Upper lobe of left lung (tissue), 6 donors: ENCODE measurements at regions not wholly inside any gene's neighbourhood (a gene's known extent, or its start where the extent isn't known, plus 50 kb on each side); places are given as distances from the start of the nearest gene placed in this dataset.
A peak's percentile ranks its signal among the peaks of the same experiment; 100 is the strongest.

Experiments used
- ATAC-seq, 2 donors: fragments of 200-7000 bp; cut with Tn5 transposase; one replicate each; pipeline ENCODE4 v1.9.1; 2022; ENCODE audit warnings: mild to moderate bottlenecking in 2 of 2, moderate library complexity in 2 of 2; ENCODE audit not compliant: low FRiP score in 2 of 2
- DNase-seq, 2 donors: peaks; one replicate each; pipeline ENCODE4 v3.0.0-alpha.2; 2019 to 2020
- H3K27ac ChIP-seq, 4 donors: fragments of 200-600 bp; sonication (generic); one replicate each; pipeline ENCODE4 v1.5.1; 2016 to 2019
- H3K27me3 ChIP-seq, 4 donors: fragments of 200-600 bp; sonication (generic); one replicate each; pipeline ENCODE4 v1.5.1; 2017 to 2019
- H3K36me3 ChIP-seq, 4 donors: fragments of 200-600 bp; sonication (generic); one replicate each; pipeline ENCODE4 v1.5.1; 2016 to 2019
- H3K4me1 ChIP-seq, 4 donors: fragments of 200-600 bp; sonication (generic); one replicate each; pipeline ENCODE4 v1.5.1; 2018 to 2019
- H3K4me3 ChIP-seq, 4 donors: fragments of 200-600 bp; sonication (generic); one replicate each; pipeline ENCODE4 v1.5.1; 2017 to 2019; ENCODE audit warnings: mild to moderate bottlenecking in 2 of 4, moderate library complexity in 1 of 4
- H3K9me3 ChIP-seq, 4 donors: fragments of 200-600 bp; sonication (generic); one replicate each; pipeline ENCODE4 v1.5.1; 2018 to 2019
- EP300 ChIP-seq, 4 donors: sonication (generic); formaldehyde crosslinking; IDR thresholded peaks; one replicate each; pipeline ENCODE4 v1.5.1; 2017; ENCODE audit warnings: antibody characterized with exemption in 4 of 4, control low read depth in 2 of 4
- POLR2A ChIP-seq, 4 donors: fragments of 450-650 bp; IDR thresholded peaks; one replicate each; pipeline ENCODE4 v1.5.1; 2016 to 2017; ENCODE audit warnings: antibody characterized with exemption in 4 of 4, mild to moderate bottlenecking in 2 of 4
- POLR2AphosphoS5 ChIP-seq, 2 donors: sonication (generic); formaldehyde crosslinking; IDR thresholded peaks; one replicate each; pipeline ENCODE4 v1.5.1; 2017; ENCODE audit warnings: antibody characterized with exemption in 2 of 2
- WGBS, 2 donors: methylation state at CpG; one replicate each; pipeline ENCODE4 v1.1.5; 2017 to 2018; 5-methylcytosine and 5-hydroxymethylcytosine counted together
- TF ChIP-seq, protein P1 (sequence below), 6 experiments: fragments of 450-650 bp in 4 of 6; fragments of 200-600 bp in 2 of 6; sonication (generic) in 2 of 6; IDR thresholded peaks; one replicate each; pipeline ENCODE4 v1.5.1; 2016 to 2019; ENCODE audit warnings: antibody characterized with exemption in 6 of 6
- donor health status: DM: no; HTN: no; CAD: no; lungs with moderate emphysema.
- donor health status: DM: no; HTN: yes; CAD: no; lungs with severe emphysema.

DNA sequence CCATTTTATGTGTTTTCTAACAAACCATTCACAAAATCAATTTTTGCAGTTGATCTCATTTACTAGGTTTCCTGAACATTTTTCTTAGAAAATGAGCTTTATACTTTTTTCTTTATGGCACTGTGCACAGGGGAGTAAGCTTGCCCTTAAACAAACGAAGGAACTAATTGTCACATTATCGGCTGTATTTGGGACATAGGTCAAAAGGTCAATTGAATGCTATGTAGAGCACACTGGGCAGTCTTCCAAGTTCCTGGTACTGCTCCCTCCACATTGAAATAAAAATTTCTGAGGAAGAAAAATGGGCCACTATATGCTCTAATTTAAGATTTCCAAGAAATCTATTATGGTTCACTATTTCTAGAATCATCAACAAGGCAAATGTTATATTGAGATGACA is 93.6 kb upstream of the TMEFF2 start:
- H3K9me3 ChIP-seq: no peaks in the 10 kb centered on the region
- no peak for ATAC-seq
- 5 to 15% methylated on average over 2 of the region's 2 CpGs for whole genome bisulfite sequencing, 2 donors

DNA sequence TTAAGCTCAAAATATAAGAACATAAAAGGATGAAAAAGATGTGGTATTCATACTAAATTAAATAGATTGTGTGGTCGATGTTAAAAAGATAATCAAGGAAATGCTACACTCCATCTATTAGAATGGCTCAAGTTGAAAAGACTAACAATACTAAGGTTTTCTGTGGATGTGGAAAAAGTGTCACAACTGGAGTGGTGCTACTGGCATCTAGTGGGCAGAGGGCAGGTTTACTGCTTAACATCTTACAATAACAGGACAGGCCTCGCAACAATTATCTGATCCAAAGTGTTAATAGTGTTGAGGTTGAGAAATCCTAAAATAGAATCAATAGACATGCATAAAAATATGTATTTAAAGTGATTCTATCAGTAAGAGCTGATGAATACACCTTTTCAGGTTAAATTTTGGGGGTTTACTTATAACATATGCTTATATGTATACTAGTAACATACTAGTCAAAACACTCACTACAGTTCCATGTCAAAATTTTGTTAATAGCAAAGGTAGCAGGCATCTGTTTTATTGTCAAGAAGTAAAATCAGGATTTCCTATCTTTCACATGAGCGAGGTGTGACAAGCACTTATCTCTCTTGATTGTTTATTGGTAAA is 91.5 kb upstream of the TMEFF2 start:
- no peak for DNase-seq
- Histone ChIP-seq H3K27ac (no peak overlapping the region), H3K27me3 (no peaks in the 10 kb centered on the region), H3K4me1 (no peaks in the 10 kb centered on the region), H3K36me3 (no peaks in the 10 kb centered on the region), H3K4me3 (no peak overlapping the region), H3K9me3 (no peaks in the 10 kb centered on the region)
- TF ChIP-seq EP300 (IDR thresholded peaks at IDR 0.05) (no peak), POLR2AphosphoS5 (IDR thresholded peaks at IDR 0.05) (no peak)
- TF ChIP-seq, protein P1, sequence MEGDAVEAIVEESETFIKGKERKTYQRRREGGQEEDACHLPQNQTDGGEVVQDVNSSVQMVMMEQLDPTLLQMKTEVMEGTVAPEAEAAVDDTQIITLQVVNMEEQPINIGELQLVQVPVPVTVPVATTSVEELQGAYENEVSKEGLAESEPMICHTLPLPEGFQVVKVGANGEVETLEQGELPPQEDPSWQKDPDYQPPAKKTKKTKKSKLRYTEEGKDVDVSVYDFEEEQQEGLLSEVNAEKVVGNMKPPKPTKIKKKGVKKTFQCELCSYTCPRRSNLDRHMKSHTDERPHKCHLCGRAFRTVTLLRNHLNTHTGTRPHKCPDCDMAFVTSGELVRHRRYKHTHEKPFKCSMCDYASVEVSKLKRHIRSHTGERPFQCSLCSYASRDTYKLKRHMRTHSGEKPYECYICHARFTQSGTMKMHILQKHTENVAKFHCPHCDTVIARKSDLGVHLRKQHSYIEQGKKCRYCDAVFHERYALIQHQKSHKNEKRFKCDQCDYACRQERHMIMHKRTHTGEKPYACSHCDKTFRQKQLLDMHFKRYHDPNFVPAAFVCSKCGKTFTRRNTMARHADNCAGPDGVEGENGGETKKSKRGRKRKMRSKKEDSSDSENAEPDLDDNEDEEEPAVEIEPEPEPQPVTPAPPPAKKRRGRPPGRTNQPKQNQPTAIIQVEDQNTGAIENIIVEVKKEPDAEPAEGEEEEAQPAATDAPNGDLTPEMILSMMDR (IDR thresholded peaks at IDR 0.05): peak in 2 of 6 experiments; percentile 21 to 35
- WGBS, 2 donors: 70 to 77% methylated on average over 3 of the region's 3 CpGs
- ATAC-seq: no peak

More for the DNA sequence above, 93.6 kb upstream of the TMEFF2 start:
- Histone ChIP-seq H3K27me3 (no peaks in the 10 kb centered on the region), H3K27ac (no peak overlapping the region), H3K4me1 (no peaks in the 10 kb centered on the region), H3K36me3 (no peaks in the 10 kb centered on the region), H3K4me3 (no peak overlapping the region)
- DNase-seq: no peak
- no peak for TF ChIP-seq EP300 (IDR thresholded peaks at IDR 0.05)
- TF ChIP-seq, protein P1 (IDR thresholded peaks at IDR 0.05): no peak
- TF ChIP-seq POLR2A (IDR thresholded peaks at IDR 0.05): no peak
- TF ChIP-seq POLR2AphosphoS5 (IDR thresholded peaks at IDR 0.05): no peak

DNA sequence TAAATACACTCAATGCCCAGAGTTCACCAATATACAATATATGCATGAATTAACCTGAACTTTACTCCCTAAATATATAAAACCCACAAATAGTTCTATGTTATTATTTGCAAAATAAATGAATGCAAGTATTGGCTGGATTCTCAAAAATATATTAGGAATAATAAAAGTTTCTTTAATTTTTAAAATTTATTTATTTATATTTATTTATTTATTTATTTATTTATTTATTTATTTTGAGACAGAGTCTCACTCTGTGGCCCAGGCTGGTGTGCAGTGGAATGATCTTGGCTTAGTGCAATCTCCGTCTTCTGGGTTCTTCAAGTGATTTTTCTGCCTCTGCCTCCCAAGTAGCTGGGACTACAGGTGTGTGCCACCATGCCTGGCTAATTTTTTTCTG is 88.7 kb upstream of the TMEFF2 start:
- H3K27ac ChIP-seq: no peak overlapping the region
- TF ChIP-seq EP300 (IDR thresholded peaks at IDR 0.05) (no peak), POLR2A (IDR thresholded peaks at IDR 0.05) (no peak), POLR2AphosphoS5 (IDR thresholded peaks at IDR 0.05) (no peak)
- TF ChIP-seq, protein P1 (IDR thresholded peaks at IDR 0.05): no peak
- H3K4me1 ChIP-seq: no peaks in the 10 kb centered on the region
- no peaks in the 10 kb centered on the region for H3K36me3 ChIP-seq
- no peaks in the 10 kb centered on the region for H3K9me3 ChIP-seq
- 95 to 100% methylated on average over 1 of the region's 1 CpG for WGBS, 2 donors
- ATAC-seq: no peak
- no peaks in the 10 kb centered on the region for H3K27me3 ChIP-seq
- no peak overlapping the region for H3K4me3 ChIP-seq
- no peak for DNase-seq

DNA sequence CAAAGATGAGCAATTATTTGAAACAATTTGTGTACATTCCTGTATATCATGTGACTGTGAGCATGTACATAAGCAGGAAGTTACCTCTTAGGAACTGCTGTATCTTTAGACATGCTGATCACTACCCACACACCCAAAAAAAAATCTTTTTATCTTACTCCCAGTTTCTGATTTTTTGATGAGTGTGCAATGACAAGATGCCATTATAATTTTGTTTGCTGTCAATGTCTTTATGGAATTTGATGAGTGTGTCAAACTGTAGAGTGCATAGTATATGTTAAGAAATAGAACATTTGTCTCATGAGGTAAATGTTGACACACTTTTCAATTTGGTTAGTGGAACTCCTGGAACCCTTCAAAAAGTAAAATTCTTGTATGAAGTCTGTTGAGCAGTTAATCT is 84.0 kb upstream of the TMEFF2 start:
- no peak overlapping the region for H3K27ac ChIP-seq
- H3K4me1 ChIP-seq: no peaks in the 10 kb centered on the region
- H3K4me3 ChIP-seq: no peak overlapping the region
- H3K36me3 ChIP-seq: no peaks in the 10 kb centered on the region
- H3K27me3 ChIP-seq: no peaks in the 10 kb centered on the region
- ATAC-seq (no peak), DNase-seq (no peak)
- H3K9me3 ChIP-seq: no peaks in the 10 kb centered on the region
- no peak for TF ChIP-seq POLR2A (IDR thresholded peaks at IDR 0.05)
- TF ChIP-seq EP300 (IDR thresholded peaks at IDR 0.05): no peak
- TF ChIP-seq POLR2AphosphoS5 (IDR thresholded peaks at IDR 0.05): no peak
- TF ChIP-seq, protein P1 (IDR thresholded peaks at IDR 0.05): no peak

DNA sequence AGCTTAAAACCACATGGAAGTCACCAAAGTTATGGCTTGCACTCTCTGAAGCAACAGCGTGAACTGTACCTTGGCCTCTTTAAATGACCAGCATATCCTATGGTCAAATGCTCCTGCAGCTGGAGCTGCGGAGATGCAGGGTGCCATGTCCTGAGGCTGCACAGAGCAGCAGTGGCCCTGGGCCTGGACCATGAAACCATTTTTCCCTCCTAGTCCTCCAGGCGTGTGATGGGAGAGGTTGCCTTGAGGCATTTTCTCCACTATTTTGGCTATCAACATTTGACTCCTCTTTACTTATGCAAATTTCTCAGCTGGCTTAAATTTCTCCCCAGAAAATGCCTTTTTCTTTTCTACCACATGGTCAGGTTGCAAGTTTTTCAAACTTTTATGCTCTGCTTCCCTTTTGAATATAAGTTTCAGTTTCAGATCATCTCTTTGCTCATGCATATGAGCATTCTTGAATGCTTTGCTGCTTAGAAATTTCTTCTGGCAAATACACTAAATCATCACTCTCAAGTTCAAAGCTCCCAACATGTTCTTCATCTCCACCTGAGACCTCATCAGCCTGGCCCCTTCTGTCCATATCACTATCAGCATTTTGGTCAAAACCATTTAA is 82.9 kb upstream of the TMEFF2 start:
- no peaks in the 10 kb centered on the region for H3K9me3 ChIP-seq
- no peak for ATAC-seq
- no peak for TF ChIP-seq EP300 (IDR thresholded peaks at IDR 0.05)
- TF ChIP-seq, protein P1 (IDR thresholded peaks at IDR 0.05): no peak
- no peak for TF ChIP-seq POLR2A (IDR thresholded peaks at IDR 0.05)
- TF ChIP-seq POLR2AphosphoS5 (IDR thresholded peaks at IDR 0.05): no peak
- WGBS, 2 donors: 98 to 100% methylated on average over 3 of the region's 3 CpGs
- no peaks in the 10 kb centered on the region for H3K27me3 ChIP-seq
- H3K27ac ChIP-seq: no peak overlapping the region
- no peak for DNase-seq
- H3K4me1 ChIP-seq: no peaks in the 10 kb centered on the region
- no peak overlapping the region for H3K4me3 ChIP-seq
- no peaks in the 10 kb centered on the region for H3K36me3 ChIP-seq
